ENCODE measurements at regions not wholly inside any gene's neighbourhood (a gene's known extent, or its start where the extent isn't known, plus 50 kb on each side); places are given as distances from the start of the nearest gene placed in this dataset.

- Histone ChIP-seq H3K27ac (ENCODE audit: low read length) (no peak overlapping the region), H3K27me3 (ENCODE audit: control insufficient read depth, insufficient read depth, low read length) (no peaks in the 10 kb centered on the region), H3K9me3 (ENCODE audit: control insufficient read depth, insufficient read depth, low read depth, low read length) (no peaks in the 10 kb centered on the region), H3K36me3 (ENCODE audit: control insufficient read depth, insufficient read depth, low read length) (no peaks in the 10 kb centered on the region), H3K4me1 (ENCODE audit: control insufficient read depth, insufficient read depth, low read length) (peaks cover 4% of the 10 kb centered on the region; the same call in 1 of the 2 replicates), H3K4me3 (ENCODE audit: low read depth in 2 of 2, low read length in 2 of 2) (no peak overlapping the region)
- TF ChIP-seq CTCF (IDR thresholded peaks at IDR 0.05) (no peak), TCF7L2 (IDR thresholded peaks at IDR 0.05; ENCODE audit: low read depth, low read length) (no peak), POLR2AphosphoS5 (IDR thresholded peaks at IDR 0.05; ENCODE audit: low read depth, low read length) (no peak), SIN3A (IDR thresholded peaks at IDR 0.05; ENCODE audit: borderline replicate concordance, insufficient read depth, low read depth, low read length) (no peak)
- TF ChIP-seq, protein P1, sequence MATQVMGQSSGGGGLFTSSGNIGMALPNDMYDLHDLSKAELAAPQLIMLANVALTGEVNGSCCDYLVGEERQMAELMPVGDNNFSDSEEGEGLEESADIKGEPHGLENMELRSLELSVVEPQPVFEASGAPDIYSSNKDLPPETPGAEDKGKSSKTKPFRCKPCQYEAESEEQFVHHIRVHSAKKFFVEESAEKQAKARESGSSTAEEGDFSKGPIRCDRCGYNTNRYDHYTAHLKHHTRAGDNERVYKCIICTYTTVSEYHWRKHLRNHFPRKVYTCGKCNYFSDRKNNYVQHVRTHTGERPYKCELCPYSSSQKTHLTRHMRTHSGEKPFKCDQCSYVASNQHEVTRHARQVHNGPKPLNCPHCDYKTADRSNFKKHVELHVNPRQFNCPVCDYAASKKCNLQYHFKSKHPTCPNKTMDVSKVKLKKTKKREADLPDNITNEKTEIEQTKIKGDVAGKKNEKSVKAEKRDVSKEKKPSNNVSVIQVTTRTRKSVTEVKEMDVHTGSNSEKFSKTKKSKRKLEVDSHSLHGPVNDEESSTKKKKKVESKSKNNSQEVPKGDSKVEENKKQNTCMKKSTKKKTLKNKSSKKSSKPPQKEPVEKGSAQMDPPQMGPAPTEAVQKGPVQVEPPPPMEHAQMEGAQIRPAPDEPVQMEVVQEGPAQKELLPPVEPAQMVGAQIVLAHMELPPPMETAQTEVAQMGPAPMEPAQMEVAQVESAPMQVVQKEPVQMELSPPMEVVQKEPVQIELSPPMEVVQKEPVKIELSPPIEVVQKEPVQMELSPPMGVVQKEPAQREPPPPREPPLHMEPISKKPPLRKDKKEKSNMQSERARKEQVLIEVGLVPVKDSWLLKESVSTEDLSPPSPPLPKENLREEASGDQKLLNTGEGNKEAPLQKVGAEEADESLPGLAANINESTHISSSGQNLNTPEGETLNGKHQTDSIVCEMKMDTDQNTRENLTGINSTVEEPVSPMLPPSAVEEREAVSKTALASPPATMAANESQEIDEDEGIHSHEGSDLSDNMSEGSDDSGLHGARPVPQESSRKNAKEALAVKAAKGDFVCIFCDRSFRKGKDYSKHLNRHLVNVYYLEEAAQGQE (IDR thresholded peaks at IDR 0.05; ENCODE audit: insufficient read depth in 1 of 2, low read depth in 2 of 2, low read length in 1 of 2) = no peak
- in situ Hi-C loops (cut with HindIII; ENCODE audit: low pct_unique_long_range_greater_than_20kb, low sequenced_read_pairs) (no loop called here), intact Hi-C loops (cut with micrococcal nuclease; ENCODE audit: unreplicated experiment) (no loop called here)
- no peak for DNase-seq (ENCODE audit: low read depth, low spot score)
- POLR2A ChIA-PET = no interaction called here
- no peak for ATAC-seq
- no TSS peak for BruUV-seq (replicated peaks)
- CTCF ChIA-PET = no interaction called here
Measured at GRCh38 chr14:65234752-65235361, 132.5 kb upstream of the MAX start.

GRCh38 chr14:65237023-65237814 lies 134.9 kb upstream of the MAX start:
- intact Hi-C loops (cut with micrococcal nuclease; ENCODE audit: unreplicated experiment) (no loop called here), in situ Hi-C loops (cut with HindIII; ENCODE audit: low pct_unique_long_range_greater_than_20kb, low sequenced_read_pairs) (no loop called here)
- Histone ChIP-seq H3K36me3 (ENCODE audit: control insufficient read depth, insufficient read depth, low read length) (no peaks in the 10 kb centered on the region), H3K4me3 (ENCODE audit: low read depth in 2 of 2, low read length in 2 of 2) (no peak overlapping the region), H3K9me3 (ENCODE audit: control insufficient read depth, insufficient read depth, low read depth, low read length) (no peaks in the 10 kb centered on the region), H3K27ac (ENCODE audit: low read length) (no peak overlapping the region), H3K4me1 (ENCODE audit: control insufficient read depth, insufficient read depth, low read length) (no peaks in the 10 kb centered on the region), H3K27me3 (ENCODE audit: control insufficient read depth, insufficient read depth, low read length) (no peaks in the 10 kb centered on the region)
- no peak for TF ChIP-seq CTCF (IDR thresholded peaks at IDR 0.05)
- TF ChIP-seq, protein P1 (IDR thresholded peaks at IDR 0.05; ENCODE audit: insufficient read depth in 1 of 2, low read depth in 2 of 2, low read length in 1 of 2) = no peak
- TF ChIP-seq SIN3A (IDR thresholded peaks at IDR 0.05; ENCODE audit: borderline replicate concordance, insufficient read depth, low read depth, low read length) = no peak
- no peak for TF ChIP-seq POLR2AphosphoS5 (IDR thresholded peaks at IDR 0.05; ENCODE audit: low read depth, low read length)
- no peak for TF ChIP-seq TCF7L2 (IDR thresholded peaks at IDR 0.05; ENCODE audit: low read depth, low read length)
- BruUV-seq (replicated peaks) = no TSS peak
- CTCF ChIA-PET = no interaction called here
- DNase-seq (ENCODE audit: low read depth, low spot score) = no peak
- ATAC-seq = no peak
- POLR2A ChIA-PET = interaction anchor here (0.5 kb wide), 1 partner anchor 64 kb away, joined by 6 read pairs; no protein-coding TSS in a partner anchor

All from Panc1 (cell line).